CD14-positive monocyte (primary cell): ENCODE measurements at regions not wholly inside any gene's neighbourhood (a gene's known extent, or its start where the extent isn't known, plus 50 kb on each side); places are given as distances from the start of the nearest gene placed in this dataset.

Experiments
- DNase-seq, 3 donors: peaks; one replicate each; pipeline ENCODE4 v3.0.0-alpha.2; 2011 to 2022
- H2AFZ ChIP-seq: 2 replicates; pipeline ENCODE4 v1.6.0; 2012; ENCODE audit warnings: mild to moderate bottlenecking, low read depth, low read length, inconsistent platforms; ENCODE audit not compliant: insufficient read depth, poor library complexity, severe bottlenecking
- H3K27ac ChIP-seq, 2 donors: 1 replicate in 1 of 2; 2 replicates in 1 of 2; pipeline ENCODE4 v1.5.1; 2012 to 2013; ENCODE audit warnings: low read length in 2 of 2, control low read depth in 1 of 2, inconsistent platforms in 1 of 2, low read depth in 1 of 2, mild to moderate bottlenecking in 1 of 2
- H3K27me3 ChIP-seq, 2 donors: one replicate each; pipeline versions ENCODE4 v1.6.0 to v1.6.1; 2011 to 2013; ENCODE audit warnings: low read length in 2 of 2; ENCODE audit not compliant: control insufficient read depth in 2 of 2, insufficient read depth in 2 of 2
- H3K36me3 ChIP-seq, 2 donors: replicated peaks in 1 of 2; 1 replicate in 1 of 2; 2 replicates in 1 of 2; pipeline versions ENCODE4 v1.5.1 to v1.6.1; 2012 to 2013; ENCODE audit warnings: low read length in 2 of 2, control low read depth in 1 of 2, inconsistent platforms in 1 of 2, mild to moderate bottlenecking in 1 of 2; ENCODE audit not compliant: insufficient read depth in 2 of 2, control insufficient read depth in 1 of 2
- H3K4me1 ChIP-seq, 2 donors: 1 replicate in 1 of 2; 2 replicates in 1 of 2; pipeline versions ENCODE4 v1.5.1 to v1.6.1; 2012 to 2013; ENCODE audit warnings: low read length in 2 of 2, control low read depth in 1 of 2, inconsistent platforms in 1 of 2, mild to moderate bottlenecking in 1 of 2, moderate library complexity in 1 of 2; ENCODE audit not compliant: insufficient read depth in 2 of 2, control insufficient read depth in 1 of 2
- H3K4me2 ChIP-seq: replicated peaks from 2 replicates; pipeline ENCODE3; 2012; ENCODE audit warnings: low read length, moderate library complexity, mild to moderate bottlenecking; ENCODE audit not compliant: poor library complexity, severe bottlenecking; ENCODE audit errors: extremely low read depth
- H3K4me3 ChIP-seq, 3 experiments: fragments of 200-600 bp in 1 of 3; sonication (generic) in 1 of 3; replicated peaks in 1 of 3; 1 replicate in 2 of 3; 2 replicates in 1 of 3; pipeline ENCODE4 v1.5.1; 2011 to 2013; ENCODE audit warnings: low read length in 3 of 3, mild to moderate bottlenecking in 3 of 3, control low read depth in 2 of 3, low read depth in 2 of 3, inconsistent platforms in 1 of 3, moderate library complexity in 1 of 3
- H3K79me2 ChIP-seq: 2 replicates; pipeline ENCODE4 v1.6.0; 2012; ENCODE audit warnings: mild to moderate bottlenecking, control low read depth, inconsistent platforms, low read length, moderate library complexity; ENCODE audit not compliant: insufficient read depth
- H3K9ac ChIP-seq: 2 replicates; pipeline ENCODE4 v1.6.0; 2017; ENCODE audit warnings: low read length, mild to moderate bottlenecking; ENCODE audit not compliant: insufficient read depth, poor library complexity, severe bottlenecking
- H3K9me3 ChIP-seq, 2 donors: replicated peaks in 1 of 2; 1 replicate in 1 of 2; 2 replicates in 1 of 2; pipeline versions ENCODE4 v1.5.1 to v1.6.1; 2012 to 2013; ENCODE audit warnings: low read length in 2 of 2, control low read depth in 1 of 2; ENCODE audit not compliant: control insufficient read depth in 1 of 2, insufficient read depth in 1 of 2
- H4K20me1 ChIP-seq: 2 replicates; pipeline ENCODE4 v1.6.0; 2012; ENCODE audit warnings: mild to moderate bottlenecking, low read length, control low read depth, moderate library complexity; ENCODE audit not compliant: insufficient read depth
- H3K27ac Mint-ChIP-seq, 7 donors: one replicate each; pipeline ENCODE4 v1.8.0; 2020; ENCODE audit warnings: mild to moderate bottlenecking in 7 of 7, mixed read lengths in 7 of 7, moderate library complexity in 6 of 7, inconsistent platforms in 2 of 7
- H3K27me3 Mint-ChIP-seq, 3 donors: one replicate each; pipeline ENCODE4 v1.8.0; 2021 to 2022; ENCODE audit warnings: low read depth in 3 of 3, mild to moderate bottlenecking in 3 of 3, mixed read lengths in 3 of 3, moderate library complexity in 3 of 3, inconsistent platforms in 1 of 3
- H3K36me3 Mint-ChIP-seq, 2 donors: one replicate each; pipeline ENCODE4 v1.8.0; 2020; ENCODE audit warnings: mixed read lengths in 2 of 2, inconsistent platforms in 1 of 2, mild to moderate bottlenecking in 1 of 2
- H3K4me1 Mint-ChIP-seq: one replicate; pipeline ENCODE4 v1.8.0; 2020; ENCODE audit warnings: mild to moderate bottlenecking, mixed read lengths
- H3K4me3 Mint-ChIP-seq, 2 donors: one replicate each; pipeline ENCODE4 v1.8.0; 2020; ENCODE audit warnings: mild to moderate bottlenecking in 2 of 2, mixed read lengths in 2 of 2, moderate library complexity in 1 of 2
- H3K9me3 Mint-ChIP-seq, 7 donors: one replicate each; pipeline ENCODE4 v1.8.0; 2020 to 2022; ENCODE audit warnings: mixed read lengths in 7 of 7, mild to moderate bottlenecking in 6 of 7, moderate library complexity in 6 of 7, inconsistent platforms in 2 of 7
- CTCF ChIP-seq: fragments of 200-600 bp; IDR thresholded peaks from one replicate; pipeline ENCODE4 v1.8.0; 2022; ENCODE audit warnings: antibody characterized with exemption, mild to moderate bottlenecking
- WGBS: methylation state at CpG from one replicate; pipeline ENCODE4 v1.1.5; 2013; ENCODE audit warnings: missing lambda C conversion rate; ENCODE audit not compliant: insufficient coverage; 5-methylcytosine and 5-hydroxymethylcytosine counted together
- intact Hi-C, 2 donors: fragments of 100-400 bp; cut with micrococcal nuclease; formaldehyde crosslinking; loops; one replicate each; pipeline versions ENCODE4 v1.15.0 to v1.15.1; 2023

GRCh38 chr16:49075709-49076108, 205.9 kb downstream of the CBLN1 start:
- H3K4me3 Mint-ChIP-seq = no peak overlapping the region
- Histone ChIP-seq H3K4me1 (no peaks in the 10 kb centered on the region), H3K27ac (no peak overlapping the region), H3K36me3 (no peaks in the 10 kb centered on the region), H3K27me3 (no peaks in the 10 kb centered on the region), H2AFZ (no peak overlapping the region), H3K9me3 (peaks cover 22 to 26% of the 10 kb centered on the region in 2 donors), H3K79me2 (no peaks in the 10 kb centered on the region), H3K4me3 (no peak overlapping the region), H3K9ac (no peak overlapping the region), H3K4me2 (no peak overlapping the region), H4K20me1 (no peaks in the 10 kb centered on the region)
- no peaks in the 10 kb centered on the region for H3K4me1 Mint-ChIP-seq
- H3K9me3 Mint-ChIP-seq = peaks cover 6 to 25% (median 11%) of the 10 kb centered on the region in 7 donors
- peaks cover 0 to 1% (median 0%) of the 10 kb centered on the region in 3 donors for H3K27me3 Mint-ChIP-seq
- no peaks in the 10 kb centered on the region for H3K36me3 Mint-ChIP-seq
- no peak overlapping the region for H3K27ac Mint-ChIP-seq
- no peak for DNase-seq
- 65% methylated on average over 3 of the region's 3 CpGs for WGBS
- TF ChIP-seq CTCF = no peak
- intact Hi-C loops = loop anchor here in 1 of 2 donors (10.0 kb wide), 2 partner anchors 59 to 61 kb away; no protein-coding TSS in a partner anchor

GRCh38 chr16:49068224-49068623, 213.4 kb downstream of the CBLN1 start:
- no peak for TF ChIP-seq CTCF
- no peak overlapping the region for H3K27ac Mint-ChIP-seq

More at GRCh38 chr16:49068224-49068623, 213.4 kb downstream of the CBLN1 start:
- Histone ChIP-seq H3K27ac (no peak overlapping the region), H3K36me3 (no peaks in the 10 kb centered on the region), H3K4me2 (no peak overlapping the region), H3K79me2 (no peaks in the 10 kb centered on the region), H3K4me3 (no peak overlapping the region), H3K4me1 (no peaks in the 10 kb centered on the region), H2AFZ (no peak overlapping the region), H4K20me1 (no peaks in the 10 kb centered on the region), H3K9me3 (no peaks in the 10 kb centered on the region), H3K9ac (no peak overlapping the region), H3K27me3 (no peaks in the 10 kb centered on the region)
- intact Hi-C loops = no loop called here
- no CpG with 5 or more reads among the region's 5 CpGs for WGBS
- H3K27me3 Mint-ChIP-seq = peaks cover 0 to 2% (median 1%) of the 10 kb centered on the region in 3 donors
- no peak overlapping the region for H3K4me3 Mint-ChIP-seq
- no peaks in the 10 kb centered on the region for H3K36me3 Mint-ChIP-seq
- peaks cover 0 to 5% (median 1%) of the 10 kb centered on the region in 7 donors for H3K9me3 Mint-ChIP-seq
- DNase-seq = no peak
- no peaks in the 10 kb centered on the region for H3K4me1 Mint-ChIP-seq
